PC-3 (cell line): ENCODE measurements at regions not wholly inside any gene's neighbourhood (a gene's known extent, or its start where the extent isn't known, plus 50 kb on each side); places are given as distances from the start of the nearest gene placed in this dataset.

Experiments
- ATAC-seq: fragments of 200-7000 bp; cut with Tn5 transposase; 2 replicates; pipeline ENCODE4 v1.9.1; 2020; ENCODE audit warnings: mild to moderate bottlenecking, moderate library complexity
- BruUV-seq: library from RNA; stranded (reverse); fragments of 400-500 nt; replicated peaks from 2 replicates; lab custom pipeline; 2021; lab: Mats Ljungman, UMichigan
- CTCF ChIA-PET: fragments of 300-600 bp; sonication (Branson Sonifier 250); formaldehyde crosslinking; loops from one replicate; lab custom pipeline; 2022; ENCODE audit warnings: antibody characterized with exemption; lab: Charles Lee
- POLR2A ChIA-PET: fragments of 300-600 bp; sonication (Branson Sonifier 250); formaldehyde crosslinking; loops from one replicate; lab custom pipeline; 2022; ENCODE audit warnings: antibody characterized with exemption; ENCODE audit not compliant: unreplicated experiment; lab: Charles Lee
- DNase-seq: peaks from one replicate; pipeline ENCODE4 v3.0.0-alpha.2; 2015
- H2AFZ ChIP-seq: fragments of 300-600 bp; sonication (generic); 2 replicates; pipeline ENCODE4 v1.6.0; 2016; ENCODE audit warnings: antibody characterized with exemption, low read length
- H3F3A ChIP-seq: fragments of 300-600 bp; sonication (generic); one replicate; pipeline ENCODE4 v1.6.0; 2017; ENCODE audit warnings: antibody characterized with exemption, low read length, control low read depth, mild to moderate bottlenecking; ENCODE audit not compliant: unreplicated experiment
- H3K27ac ChIP-seq: fragments of 300-600 bp; sonication (generic); 2 replicates; pipeline ENCODE4 v1.5.1; 2016; ENCODE audit warnings: mild to moderate bottlenecking, low read length
- H3K27me3 ChIP-seq: fragments of 300-600 bp; sonication (generic); 2 replicates; pipeline ENCODE4 v1.6.1; 2016; ENCODE audit warnings: low read length, mixed read lengths
- H3K36me3 ChIP-seq: fragments of 300-600 bp; sonication (generic); 2 replicates; pipeline ENCODE4 v1.6.1; 2016; ENCODE audit warnings: low read depth, mixed run types, low read length, mixed read lengths
- H3K4me1 ChIP-seq: fragments of 300-600 bp; sonication (generic); 2 replicates; pipeline ENCODE4 v1.5.1; 2016; ENCODE audit warnings: low read length; ENCODE audit not compliant: insufficient read depth
- H3K4me2 ChIP-seq: fragments of 300-600 bp; sonication (generic); 2 replicates; pipeline ENCODE4 v1.6.0; 2016; ENCODE audit warnings: low read length
- H3K4me3 ChIP-seq: fragments of 300-600 bp; sonication (generic); 2 replicates; pipeline ENCODE4 v1.5.1; 2016; ENCODE audit warnings: mild to moderate bottlenecking, low read length, mixed read lengths
- H3K79me2 ChIP-seq: fragments of 300-600 bp; sonication (generic); 2 replicates; pipeline ENCODE4 v1.6.1; 2017; ENCODE audit warnings: low read length, mixed read lengths
- H3K9ac ChIP-seq: fragments of 300-600 bp; sonication (generic); 2 replicates; pipeline ENCODE4 v1.6.0; 2016; ENCODE audit warnings: mild to moderate bottlenecking, low read length
- H3K9me2 ChIP-seq: fragments of 300-600 bp; sonication (generic); replicated peaks from 2 replicates; pipeline ENCODE4 v1.6.1; 2016; ENCODE audit warnings: mixed run types, low read length, mixed read lengths
- H3K9me3 ChIP-seq: fragments of 300-600 bp; sonication (generic); 2 replicates; pipeline ENCODE4 v1.6.1; 2016; ENCODE audit warnings: low read length, mixed read lengths
- H4K20me1 ChIP-seq: fragments of 300-600 bp; sonication (generic); 2 replicates; pipeline ENCODE4 v1.6.1; 2016; ENCODE audit warnings: low read length, mixed read lengths
- CTCF ChIP-seq: fragments of 300-600 bp; sonication (generic); conservative IDR thresholded peaks from 2 replicates; pipeline ENCODE4 v1.5.1; 2017; ENCODE audit warnings: antibody characterized with exemption, low read depth, mild to moderate bottlenecking, low read length
- EZH2 ChIP-seq: fragments of 300-600 bp; sonication (generic); IDR thresholded peaks from one replicate; pipeline ENCODE4 v1.6.1; 2017; ENCODE audit warnings: antibody characterized with exemption, mild to moderate bottlenecking, low read length; ENCODE audit not compliant: unreplicated experiment
- EZH2phosphoT487 ChIP-seq: fragments of 300-600 bp; sonication (generic); IDR thresholded peaks from 2 replicates; pipeline ENCODE4 v1.6.1; 2018; ENCODE audit warnings: mild to moderate bottlenecking, antibody characterized with exemption, low read length, borderline replicate concordance
- intact Hi-C: fragments of 100-400 bp; cut with micrococcal nuclease; formaldehyde crosslinking; loops from 2 replicates; pipeline ENCODE4 v1.9.0; 2023

GRCh38 chr11:112689851-112690250, 271.4 kb upstream of the NCAM1 start:
- intact Hi-C loops = no loop called here
- Histone ChIP-seq H3K27me3 (peaks cover 11% of the 10 kb centered on the region; the same call in 1 of the 2 replicates), H3K9ac (no peak overlapping the region), H2AFZ (no peak overlapping the region), H3K4me3 (no peak overlapping the region), H3K4me1 (no peaks in the 10 kb centered on the region), H4K20me1 (no peaks in the 10 kb centered on the region), H3K9me2 (no peaks in the 10 kb centered on the region), H3F3A (no peaks in the 10 kb centered on the region), H3K36me3 (no peaks in the 10 kb centered on the region), H3K27ac (no peak overlapping the region), H3K9me3 (no peaks in the 10 kb centered on the region), H3K4me2 (no peak overlapping the region), H3K79me2 (no peaks in the 10 kb centered on the region)
- CTCF ChIA-PET = no interaction called here
- TF ChIP-seq CTCF = no peak
- TF ChIP-seq EZH2phosphoT487 = no peak
- TF ChIP-seq EZH2 = no peak
- DNase-seq (no peak), ATAC-seq (no peak)
- POLR2A ChIA-PET = no interaction called here
- BruUV-seq = no TSS peak

GRCh38 chr11:112693781-112694180, 267.4 kb upstream of the NCAM1 start:
- ATAC-seq (no peak), DNase-seq (no peak)
- no peak overlapping the region for H2AFZ ChIP-seq

More at GRCh38 chr11:112693781-112694180, 267.4 kb upstream of the NCAM1 start:
- intact Hi-C loops = no loop called here
- Histone ChIP-seq H3K4me1 (no peaks in the 10 kb centered on the region), H3K9ac (no peak overlapping the region), H3K4me3 (no peak overlapping the region), H3K36me3 (no peaks in the 10 kb centered on the region), H3F3A (no peaks in the 10 kb centered on the region), H3K27ac (no peak overlapping the region), H3K9me2 (no peaks in the 10 kb centered on the region), H3K27me3 (peaks cover 11% of the 10 kb centered on the region; the same call in 1 of the 2 replicates), H4K20me1 (no peaks in the 10 kb centered on the region), H3K79me2 (no peaks in the 10 kb centered on the region), H3K4me2 (no peak overlapping the region), H3K9me3 (no peaks in the 10 kb centered on the region)
- ChIA-PET CTCF (no interaction called here), POLR2A (no interaction called here)
- TF ChIP-seq EZH2phosphoT487 = no peak
- no peak for TF ChIP-seq EZH2
- no peak for TF ChIP-seq CTCF
- no TSS peak for BruUV-seq
